Thyroid gland (tissue), 4 donors: ENCODE measurements at regions not wholly inside any gene's neighbourhood (a gene's known extent, or its start where the extent isn't known, plus 50 kb on each side); places are given as distances from the start of the nearest gene placed in this dataset.

ENCODE experiments used
- POLR2A ChIP-seq, 2 donors: fragments of 450-650 bp; IDR thresholded peaks; one replicate each; pipeline ENCODE4 v1.6.1; 2017; ENCODE audit warnings: antibody characterized with exemption in 2 of 2, mild to moderate bottlenecking in 2 of 2, moderate library complexity in 1 of 2
- TF ChIP-seq, protein P1 (sequence below), 6 experiments: fragments of 200-600 bp in 3 of 6; fragments of 450-650 bp in 3 of 6; sonication (generic) in 3 of 6; IDR thresholded peaks; one replicate each; pipeline ENCODE4 v1.5.1; 2016 to 2019; ENCODE audit warnings: antibody characterized with exemption in 6 of 6, mild to moderate bottlenecking in 2 of 6, inconsistent platforms in 1 of 6, moderate library complexity in 1 of 6

DNA sequence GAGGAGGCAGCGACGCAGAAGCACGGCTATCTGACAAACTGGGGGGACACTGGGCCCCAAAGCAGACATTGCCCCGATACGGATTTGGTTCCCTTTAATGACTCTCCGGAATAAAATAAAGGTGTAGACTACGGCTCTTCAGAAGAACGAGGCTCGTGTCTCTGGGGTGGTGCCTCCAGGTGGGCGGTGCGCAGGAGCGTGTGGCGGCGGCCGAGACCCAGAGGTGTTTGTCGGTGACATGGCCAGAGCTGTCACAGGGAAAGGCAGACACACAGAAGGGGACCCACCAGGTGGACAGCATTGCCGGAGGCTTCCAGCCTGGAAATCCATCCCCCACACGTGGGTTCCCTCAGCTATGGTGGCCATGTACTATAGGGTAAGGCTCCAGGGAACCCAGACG lies 366.0 kb downstream of the BRD1 start:
- no peak for TF ChIP-seq POLR2A (IDR thresholded peaks at IDR 0.05)
- TF ChIP-seq, protein P1, sequence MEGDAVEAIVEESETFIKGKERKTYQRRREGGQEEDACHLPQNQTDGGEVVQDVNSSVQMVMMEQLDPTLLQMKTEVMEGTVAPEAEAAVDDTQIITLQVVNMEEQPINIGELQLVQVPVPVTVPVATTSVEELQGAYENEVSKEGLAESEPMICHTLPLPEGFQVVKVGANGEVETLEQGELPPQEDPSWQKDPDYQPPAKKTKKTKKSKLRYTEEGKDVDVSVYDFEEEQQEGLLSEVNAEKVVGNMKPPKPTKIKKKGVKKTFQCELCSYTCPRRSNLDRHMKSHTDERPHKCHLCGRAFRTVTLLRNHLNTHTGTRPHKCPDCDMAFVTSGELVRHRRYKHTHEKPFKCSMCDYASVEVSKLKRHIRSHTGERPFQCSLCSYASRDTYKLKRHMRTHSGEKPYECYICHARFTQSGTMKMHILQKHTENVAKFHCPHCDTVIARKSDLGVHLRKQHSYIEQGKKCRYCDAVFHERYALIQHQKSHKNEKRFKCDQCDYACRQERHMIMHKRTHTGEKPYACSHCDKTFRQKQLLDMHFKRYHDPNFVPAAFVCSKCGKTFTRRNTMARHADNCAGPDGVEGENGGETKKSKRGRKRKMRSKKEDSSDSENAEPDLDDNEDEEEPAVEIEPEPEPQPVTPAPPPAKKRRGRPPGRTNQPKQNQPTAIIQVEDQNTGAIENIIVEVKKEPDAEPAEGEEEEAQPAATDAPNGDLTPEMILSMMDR (IDR thresholded peaks at IDR 0.05): no peak
